Tibial artery (tissue), 4 donors: ENCODE measurements at regions not wholly inside any gene's neighbourhood (a gene's known extent, or its start where the extent isn't known, plus 50 kb on each side); places are given as distances from the start of the nearest gene placed in this dataset.
"Not testable (repeated sequence)": the region's sequence is repeated elsewhere in the genome, so short reads cannot be mapped to it uniquely, and the experiment has no call there.

ENCODE experiments used
- DNase-seq, 2 donors: peaks; one replicate each; pipeline ENCODE4 v3.0.0-alpha.2; 2019
- H3K27ac ChIP-seq, 2 donors: fragments of 200-600 bp; sonication (generic) in 1 of 2; 1 replicate in 1 of 2; 2 replicates in 1 of 2; pipeline ENCODE4 v1.5.1; 2018 to 2019; ENCODE audit warnings: mild to moderate bottlenecking in 1 of 2
- H3K27me3 ChIP-seq, 2 donors: fragments of 200-600 bp; sonication (generic) in 1 of 2; one replicate each; pipeline versions ENCODE4 v1.5.1 to v1.6.0; 2016 to 2019
- H3K36me3 ChIP-seq, 3 donors: fragments of 200-600 bp; sonication (generic) in 2 of 3; one replicate each; pipeline ENCODE4 v1.5.1; 2016 to 2019; ENCODE audit warnings: mild to moderate bottlenecking in 2 of 3
- H3K4me1 ChIP-seq, 4 donors: fragments of 200-600 bp; sonication (generic) in 2 of 4; 1 replicate in 3 of 4; 2 replicates in 1 of 4; pipeline ENCODE4 v1.5.1; 2016 to 2019
- H3K4me3 ChIP-seq, 2 donors: fragments of 200-600 bp; sonication (generic) in 1 of 2; 1 replicate in 1 of 2; 2 replicates in 1 of 2; pipeline ENCODE4 v1.5.1; 2018 to 2019; ENCODE audit warnings: mild to moderate bottlenecking in 2 of 2
- H3K9me3 ChIP-seq, 3 donors: fragments of 200-600 bp; sonication (generic) in 1 of 3; one replicate each; pipeline ENCODE4 v1.5.1; 2016 to 2019
- intact Hi-C: fragments of 100-400 bp; cut with DNase I; formaldehyde crosslinking; loops from one replicate; pipeline ENCODE4 v1.15.0; 2023; ENCODE audit warnings: low total_unique reads
- TF ChIP-seq, protein P1 (sequence below), 2 experiments: fragments of 200-600 bp in 1 of 2; fragments of 450-650 bp in 1 of 2; IDR thresholded peaks; one replicate each; pipeline ENCODE4 v1.5.1; 2017 to 2019; ENCODE audit warnings: antibody characterized with exemption in 2 of 2, mild to moderate bottlenecking in 1 of 2, moderate library complexity in 1 of 2

DNA sequence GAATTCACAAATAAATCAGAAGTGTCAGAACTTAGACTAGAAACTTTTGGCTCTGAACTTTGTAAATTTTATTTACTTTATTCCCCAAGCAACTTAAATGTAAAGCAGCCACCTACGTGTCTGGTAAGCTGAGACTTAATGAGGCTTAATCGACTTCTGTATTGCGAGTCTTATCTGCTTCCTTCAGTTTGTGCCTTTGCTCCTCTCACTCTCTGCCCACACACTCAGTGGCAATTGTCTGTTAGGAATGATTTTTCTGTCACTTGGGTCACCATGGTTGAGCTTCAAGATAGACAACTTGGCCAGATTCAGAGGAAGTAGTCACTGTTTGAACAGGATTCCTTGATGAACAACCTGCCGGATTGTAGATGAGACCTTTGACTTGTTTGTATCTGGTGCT is 691.4 kb upstream of the FSHR start:
- TF ChIP-seq, protein P1, sequence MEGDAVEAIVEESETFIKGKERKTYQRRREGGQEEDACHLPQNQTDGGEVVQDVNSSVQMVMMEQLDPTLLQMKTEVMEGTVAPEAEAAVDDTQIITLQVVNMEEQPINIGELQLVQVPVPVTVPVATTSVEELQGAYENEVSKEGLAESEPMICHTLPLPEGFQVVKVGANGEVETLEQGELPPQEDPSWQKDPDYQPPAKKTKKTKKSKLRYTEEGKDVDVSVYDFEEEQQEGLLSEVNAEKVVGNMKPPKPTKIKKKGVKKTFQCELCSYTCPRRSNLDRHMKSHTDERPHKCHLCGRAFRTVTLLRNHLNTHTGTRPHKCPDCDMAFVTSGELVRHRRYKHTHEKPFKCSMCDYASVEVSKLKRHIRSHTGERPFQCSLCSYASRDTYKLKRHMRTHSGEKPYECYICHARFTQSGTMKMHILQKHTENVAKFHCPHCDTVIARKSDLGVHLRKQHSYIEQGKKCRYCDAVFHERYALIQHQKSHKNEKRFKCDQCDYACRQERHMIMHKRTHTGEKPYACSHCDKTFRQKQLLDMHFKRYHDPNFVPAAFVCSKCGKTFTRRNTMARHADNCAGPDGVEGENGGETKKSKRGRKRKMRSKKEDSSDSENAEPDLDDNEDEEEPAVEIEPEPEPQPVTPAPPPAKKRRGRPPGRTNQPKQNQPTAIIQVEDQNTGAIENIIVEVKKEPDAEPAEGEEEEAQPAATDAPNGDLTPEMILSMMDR (IDR thresholded peaks at IDR 0.05): no peak
- H3K27me3 ChIP-seq: no peaks in the 10 kb centered on the region
- no peaks in the 10 kb centered on the region for H3K36me3 ChIP-seq
- no peak for DNase-seq
- no peaks in the 10 kb centered on the region for H3K4me1 ChIP-seq
- H3K27ac ChIP-seq: no peak overlapping the region
- no peak overlapping the region for H3K4me3 ChIP-seq
- no peaks in the 10 kb centered on the region for H3K9me3 ChIP-seq
- intact Hi-C loops: no loop called here

DNA sequence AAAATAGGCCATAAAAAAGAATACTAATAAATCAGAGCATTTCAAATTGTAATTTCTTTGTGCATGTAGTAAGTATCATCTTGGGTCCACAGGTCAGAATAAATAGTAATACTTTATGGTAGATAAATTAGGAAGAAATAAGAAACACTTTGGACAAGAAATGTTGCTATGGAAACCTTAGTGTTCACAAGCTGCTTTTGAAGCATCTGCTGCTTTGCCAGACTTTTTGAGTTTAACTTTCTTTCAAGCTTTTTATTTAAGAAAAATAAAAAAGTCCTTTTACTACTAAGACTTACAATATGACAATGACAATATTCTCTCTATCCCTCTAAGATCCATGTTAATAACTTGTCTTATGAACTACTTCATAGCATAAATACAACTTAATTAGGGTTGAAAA is 690.7 kb upstream of the FSHR start:
- TF ChIP-seq, protein P1 (IDR thresholded peaks at IDR 0.05): no peak
- no peaks in the 10 kb centered on the region for H3K4me1 ChIP-seq
- H3K9me3 ChIP-seq: no peaks in the 10 kb centered on the region
- no peak overlapping the region for H3K4me3 ChIP-seq
- H3K36me3 ChIP-seq: no peaks in the 10 kb centered on the region
- H3K27ac ChIP-seq: no peak overlapping the region
- intact Hi-C loops: no loop called here
- DNase-seq: no peak
- no peaks in the 10 kb centered on the region for H3K27me3 ChIP-seq

DNA sequence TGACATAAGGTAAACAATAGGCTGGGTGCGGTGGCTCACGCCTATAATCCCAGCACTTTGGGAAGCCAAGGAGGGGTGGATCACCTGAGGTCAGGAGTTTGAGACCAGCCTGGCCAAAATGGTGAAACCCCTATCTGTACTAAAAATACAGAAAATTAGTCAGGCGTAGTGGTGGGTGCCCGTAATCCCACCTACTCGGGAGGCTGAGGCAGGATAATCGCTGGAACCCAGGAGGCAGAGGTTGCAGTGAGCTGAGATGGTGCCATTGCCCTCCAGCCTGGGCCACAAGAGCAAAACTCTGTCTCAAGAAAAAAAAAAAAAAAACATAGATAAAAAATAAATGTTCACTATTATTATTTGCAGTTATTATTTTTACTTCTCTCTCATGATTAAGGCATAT is 689.8 kb upstream of the FSHR start:
- H3K9me3 ChIP-seq, H3K36me3 ChIP-seq, H3K27me3 ChIP-seq, H3K4me3 ChIP-seq, DNase-seq, H3K4me1 ChIP-seq, H3K27ac ChIP-seq, intact Hi-C loops: not testable (repeated sequence)

DNA sequence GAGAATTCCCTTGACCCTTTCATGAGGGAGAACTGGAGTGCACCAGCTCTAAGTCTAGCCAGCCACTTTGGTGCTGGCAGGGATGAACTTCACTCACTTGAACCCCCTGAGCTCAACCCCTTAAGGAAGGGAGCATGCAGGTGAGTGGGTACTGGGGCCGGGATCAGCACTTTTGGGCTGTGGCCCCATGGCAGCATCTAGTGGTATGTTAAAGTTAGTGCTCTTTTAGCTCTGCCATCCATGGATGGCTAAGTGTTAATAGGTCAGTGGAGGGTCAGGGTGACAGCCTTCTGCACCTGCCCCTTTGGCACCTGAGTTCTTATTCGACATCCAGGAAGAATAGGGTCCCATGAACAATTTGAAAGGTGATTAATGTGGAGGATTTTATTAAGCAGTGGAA is 689.0 kb upstream of the FSHR start:
- H3K9me3 ChIP-seq: no peaks in the 10 kb centered on the region
- no peaks in the 10 kb centered on the region for H3K4me1 ChIP-seq
- no peak overlapping the region for H3K27ac ChIP-seq
- no peaks in the 10 kb centered on the region for H3K36me3 ChIP-seq
- no peak overlapping the region for H3K4me3 ChIP-seq
- intact Hi-C loops: no loop called here
- DNase-seq: no peak
- TF ChIP-seq, protein P1 (IDR thresholded peaks at IDR 0.05): no peak
- H3K27me3 ChIP-seq: no peaks in the 10 kb centered on the region

DNA sequence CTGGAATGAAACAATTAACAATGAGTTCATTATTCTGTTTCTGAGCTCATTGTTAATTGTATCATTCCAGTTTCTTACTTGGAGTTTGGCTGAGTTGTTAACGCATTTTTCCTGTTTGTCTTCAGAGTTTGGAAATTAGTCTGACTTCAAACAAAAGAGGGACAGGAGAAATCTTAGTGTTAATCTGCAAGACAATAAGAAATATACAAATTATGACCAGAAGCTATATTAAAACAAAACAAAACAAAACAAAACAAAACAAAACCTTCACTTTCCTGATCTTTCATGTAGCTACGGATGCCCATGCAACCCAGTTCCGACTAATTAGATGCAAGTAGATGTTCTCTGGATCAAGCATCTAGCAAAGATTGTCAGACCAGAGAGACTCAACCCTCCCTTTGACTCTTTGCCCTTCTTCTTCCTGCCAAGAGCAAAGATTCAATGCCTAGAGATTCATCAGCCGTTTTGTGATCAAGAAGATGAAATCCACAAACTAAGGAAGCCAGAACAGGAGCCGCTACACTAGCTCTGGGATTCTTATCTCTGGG is 686.2 kb upstream of the FSHR start:
- intact Hi-C loops: no loop called here
- H3K36me3 ChIP-seq: no peaks in the 10 kb centered on the region
- no peak overlapping the region for H3K4me3 ChIP-seq
- H3K4me1 ChIP-seq: no peaks in the 10 kb centered on the region
- H3K27ac ChIP-seq: no peak overlapping the region
- no peaks in the 10 kb centered on the region for H3K27me3 ChIP-seq
- TF ChIP-seq, protein P1 (IDR thresholded peaks at IDR 0.05): no peak
- no peak for DNase-seq
- H3K9me3 ChIP-seq: no peaks in the 10 kb centered on the region

DNA sequence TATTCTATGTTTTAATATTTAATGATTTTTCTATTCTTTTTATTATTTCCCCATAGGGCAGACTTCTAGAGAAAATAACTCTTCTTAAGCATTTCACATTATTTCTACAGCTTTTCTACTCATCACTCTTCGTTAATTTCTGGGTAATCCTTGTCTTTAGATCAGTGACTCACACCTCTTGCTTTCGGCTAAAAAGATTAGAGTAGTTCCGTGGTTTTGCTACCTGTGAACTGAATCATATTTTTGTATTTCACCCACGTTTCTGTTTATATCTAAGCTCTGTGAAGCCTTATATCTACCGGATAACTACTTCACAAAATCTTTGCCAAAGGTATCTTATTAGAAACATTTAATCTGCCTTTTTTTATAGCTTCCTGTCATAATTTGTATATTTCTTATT is 685.5 kb upstream of the FSHR start:
- Histone ChIP-seq H3K36me3 (no peaks in the 10 kb centered on the region), H3K9me3 (no peaks in the 10 kb centered on the region), H3K4me3 (no peak overlapping the region), H3K27ac (no peak overlapping the region), H3K4me1 (no peaks in the 10 kb centered on the region), H3K27me3 (no peaks in the 10 kb centered on the region)
- DNase-seq: no peak
- intact Hi-C loops: no loop called here
- TF ChIP-seq, protein P1 (IDR thresholded peaks at IDR 0.05): no peak
